ENCODE measurements at regions not wholly inside any gene's neighbourhood (a gene's known extent, or its start where the extent isn't known, plus 50 kb on each side); places are given as distances from the start of the nearest gene placed in this dataset.

GRCh38 chr12:98354520-98355035, 160.8 kb upstream of the TMPO start:
- no peak for TF ChIP-seq GATA3 (IDR thresholded peaks at IDR 0.05; ENCODE audit: low read depth, low read length)
- TF ChIP-seq GATA2 (IDR thresholded peaks at IDR 0.05; ENCODE audit: low read depth, low read length): no peak

Measured in SH-SY5Y (cell line).